Mesenchymal stem cell (in vitro differentiated cells and primary cell): ENCODE measurements at regions not wholly inside any gene's neighbourhood (a gene's known extent, or its start where the extent isn't known, plus 50 kb on each side); places are given as distances from the start of the nearest gene placed in this dataset.
"Not testable (repeated sequence)": the region's sequence is repeated elsewhere in the genome, so short reads cannot be mapped to it uniquely, and the experiment has no call there.

Experiments used
- DNase-seq: peaks from one replicate; pipeline ENCODE4 v3.0.0-alpha.2; 2013
- H2AFZ ChIP-seq: one replicate; pipeline ENCODE4 v1.6.1; 2013; ENCODE audit warnings: low read depth, mild to moderate bottlenecking, control low read depth, inconsistent platforms, low read length, moderate library complexity
- H2AK5ac ChIP-seq: 2 replicates; pipeline ENCODE4 v1.6.1; 2013; ENCODE audit warnings: low read length, moderate library complexity, mild to moderate bottlenecking, inconsistent platforms; ENCODE audit not compliant: severe bottlenecking
- H2BK120ac ChIP-seq: one replicate; pipeline ENCODE4 v1.6.1; 2013; ENCODE audit warnings: low read depth, mild to moderate bottlenecking, inconsistent platforms, low read length, moderate library complexity
- H2BK12ac ChIP-seq, 2 experiments: one replicate each; pipeline ENCODE4 v1.6.1; 2013; ENCODE audit warnings: inconsistent platforms in 2 of 2, low read length in 2 of 2, mild to moderate bottlenecking in 2 of 2, moderate library complexity in 2 of 2, control low read depth in 1 of 2
- H2BK15ac ChIP-seq: one replicate; pipeline ENCODE4 v1.6.1; 2013; ENCODE audit warnings: mild to moderate bottlenecking, low read depth, inconsistent platforms; ENCODE audit not compliant: poor library complexity, severe bottlenecking
- H2BK5ac ChIP-seq: 2 replicates; pipeline ENCODE4 v1.6.1; 2013; ENCODE audit warnings: low read depth, mild to moderate bottlenecking, low read length, control low read depth, inconsistent platforms; ENCODE audit not compliant: poor library complexity, severe bottlenecking
- H3K14ac ChIP-seq, 2 experiments: one replicate each; pipeline ENCODE4 v1.6.1; 2013; ENCODE audit warnings: inconsistent platforms in 2 of 2, low read length in 2 of 2, control low read depth in 1 of 2, mild to moderate bottlenecking in 1 of 2, moderate library complexity in 1 of 2
- H3K18ac ChIP-seq, 2 experiments: one replicate each; pipeline ENCODE4 v1.6.1; 2013; ENCODE audit warnings: inconsistent platforms in 2 of 2, low read length in 2 of 2, control low read depth in 1 of 2, low read depth in 1 of 2, mild to moderate bottlenecking in 1 of 2
- H3K23ac ChIP-seq, 2 experiments: one replicate each; pipeline ENCODE4 v1.6.1; 2013; ENCODE audit warnings: inconsistent platforms in 2 of 2, low read length in 2 of 2, mild to moderate bottlenecking in 2 of 2, moderate library complexity in 2 of 2, control low read depth in 1 of 2
- H3K27ac ChIP-seq: 2 replicates; pipeline ENCODE4 v1.5.1; 2013; ENCODE audit warnings: mild to moderate bottlenecking, moderate library complexity, low read length, control low read depth, inconsistent platforms; ENCODE audit not compliant: poor library complexity, severe bottlenecking
- H3K27me3 ChIP-seq, 2 experiments: 2 replicates each; pipeline versions ENCODE4 v1.6.1 to v1.7.0; 2013; ENCODE audit warnings: low read length in 2 of 2, mild to moderate bottlenecking in 2 of 2, moderate library complexity in 2 of 2, control low read depth in 1 of 2, inconsistent platforms in 1 of 2; ENCODE audit not compliant: control insufficient read depth in 1 of 2, insufficient read depth in 1 of 2
- H3K36me3 ChIP-seq, 2 experiments: 2 replicates each; pipeline versions ENCODE4 v1.6.1 to v1.7.0; 2013; ENCODE audit warnings: low read length in 2 of 2, control low read depth in 1 of 2, inconsistent platforms in 1 of 2, low read depth in 1 of 2, mild to moderate bottlenecking in 1 of 2; ENCODE audit not compliant: insufficient read depth in 2 of 2, control insufficient read depth in 1 of 2
- H3K4ac ChIP-seq, 2 experiments: one replicate each; pipeline ENCODE4 v1.6.1; 2013; ENCODE audit warnings: inconsistent platforms in 2 of 2, low read length in 2 of 2, mild to moderate bottlenecking in 2 of 2, moderate library complexity in 2 of 2, control low read depth in 1 of 2, low read depth in 1 of 2
- H3K4me1 ChIP-seq: 2 replicates; pipeline ENCODE4 v1.6.1; 2013; ENCODE audit warnings: low read depth, low read length, control low read depth; ENCODE audit not compliant: control insufficient read depth, insufficient read depth
- H3K4me2 ChIP-seq: 2 replicates; pipeline ENCODE4 v1.6.1; 2013; ENCODE audit warnings: low read length, mild to moderate bottlenecking, inconsistent platforms; ENCODE audit not compliant: poor library complexity, severe bottlenecking
- H3K4me3 ChIP-seq, 2 experiments: 2 replicates each; pipeline versions ENCODE4 v1.5.1 to v1.7.0; 2013; ENCODE audit warnings: low read length in 2 of 2, mild to moderate bottlenecking in 2 of 2, control low read depth in 1 of 2, low read depth in 1 of 2; ENCODE audit not compliant: insufficient read depth in 1 of 2
- H3K79me1 ChIP-seq: replicated peaks from 2 replicates; pipeline ENCODE4 v1.6.1; 2013; ENCODE audit warnings: mild to moderate bottlenecking, control low read depth, low read length, inconsistent platforms; ENCODE audit not compliant: poor library complexity, severe bottlenecking
- H3K9ac ChIP-seq: 2 replicates; pipeline ENCODE4 v1.7.0; 2013; ENCODE audit warnings: mild to moderate bottlenecking, low read length, moderate library complexity
- H3K9me3 ChIP-seq: 2 replicates; pipeline ENCODE4 v1.7.0; 2013; ENCODE audit warnings: mild to moderate bottlenecking, low read length; ENCODE audit not compliant: control insufficient read depth
- H4K8ac ChIP-seq: one replicate; pipeline ENCODE4 v1.6.1; 2013; ENCODE audit warnings: inconsistent platforms, mild to moderate bottlenecking, low read length, moderate library complexity
- H4K91ac ChIP-seq: one replicate; pipeline ENCODE4 v1.6.1; 2013; ENCODE audit warnings: mild to moderate bottlenecking, low read length, inconsistent platforms
- WGBS: methylation state at CpG from one replicate; pipeline ENCODE4 v1.1.7; 2013; ENCODE audit warnings: mixed read lengths; 5-methylcytosine and 5-hydroxymethylcytosine counted together

- not testable (repeated sequence) for H3K4ac ChIP-seq, H2BK12ac ChIP-seq, H4K8ac ChIP-seq, H3K9ac ChIP-seq, H3K23ac ChIP-seq, H4K91ac ChIP-seq, H3K14ac ChIP-seq, H3K4me1 ChIP-seq, H3K27me3 ChIP-seq, H3K79me1 ChIP-seq, H2AK5ac ChIP-seq, H3K36me3 ChIP-seq, H2BK5ac ChIP-seq, DNase-seq, H3K27ac ChIP-seq, H3K18ac ChIP-seq, H3K4me2 ChIP-seq, H2BK15ac ChIP-seq, H3K9me3 ChIP-seq, H3K4me3 ChIP-seq, H2AFZ ChIP-seq, H2BK120ac ChIP-seq
- 87% methylated on average over 11 of the region's 11 CpGs for WGBS
Measured at GRCh38 chr6:115121513-115121912, 778.7 kb upstream of the HS3ST5 start.

DNA sequence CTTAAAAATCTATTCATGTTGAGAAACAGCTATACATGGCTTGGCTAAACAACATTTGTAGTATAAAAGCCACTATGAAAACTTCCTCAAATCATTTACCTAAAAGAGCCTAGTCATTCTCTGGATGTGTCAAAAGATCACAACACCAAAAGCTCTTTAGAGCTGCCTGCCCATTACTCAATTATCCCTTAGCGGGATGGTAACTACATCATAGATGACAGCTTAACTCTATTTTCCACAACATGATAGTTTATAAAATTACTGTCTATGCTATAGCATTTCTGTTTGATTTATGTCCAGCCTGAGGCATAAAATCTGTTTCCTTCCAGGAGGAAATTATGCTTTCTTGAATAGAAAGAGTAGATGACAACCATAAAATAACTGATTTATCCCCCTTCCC, 777.6 kb upstream of the HS3ST5 start:
- no peak for DNase-seq
- H3K27ac ChIP-seq: no peak overlapping the region
- no peak overlapping the region for H2AFZ ChIP-seq
- no peaks in the 10 kb centered on the region for H3K36me3 ChIP-seq
- no peak overlapping the region for H2BK15ac ChIP-seq
- peaks cover 3% of the 10 kb centered on the region for H3K9me3 ChIP-seq
- no peak overlapping the region for H3K18ac ChIP-seq
- H2AK5ac ChIP-seq: no peak overlapping the region
- no peak overlapping the region for H2BK5ac ChIP-seq
- no peak overlapping the region for H4K91ac ChIP-seq
- H2BK120ac ChIP-seq: no peak overlapping the region
- no peak overlapping the region for H4K8ac ChIP-seq
- no peak overlapping the region for H3K4ac ChIP-seq
- no peak overlapping the region for H3K4me2 ChIP-seq
- H3K14ac ChIP-seq: no peak overlapping the region
- no peak overlapping the region for H3K4me3 ChIP-seq
- no peaks in the 10 kb centered on the region for H3K79me1 ChIP-seq
- H2BK12ac ChIP-seq: no peak overlapping the region
- no peaks in the 10 kb centered on the region for H3K4me1 ChIP-seq
- WGBS: no CpG with 5 or more reads among the region's 1 CpG
- no peak overlapping the region for H3K9ac ChIP-seq
- H3K23ac ChIP-seq: no peak overlapping the region
- H3K27me3 ChIP-seq: no peaks in the 10 kb centered on the region

GRCh38 chr6:115091461-115091860, 748.6 kb upstream of the HS3ST5 start:
- H2BK12ac ChIP-seq: no peak overlapping the region
- H3K14ac ChIP-seq: no peak overlapping the region
- no peak overlapping the region for H3K18ac ChIP-seq
- peak; percentile 29 for DNase-seq
- no peak overlapping the region for H2BK120ac ChIP-seq
- no peaks in the 10 kb centered on the region for H3K79me1 ChIP-seq
- no peak overlapping the region for H2AFZ ChIP-seq
- peak overlapping the region; percentile 8 for H3K27ac ChIP-seq
- H3K23ac ChIP-seq: no peak overlapping the region
- no peak overlapping the region for H2BK15ac ChIP-seq
- H4K8ac ChIP-seq: no peak overlapping the region
- H3K9ac ChIP-seq: no peak overlapping the region
- H3K4me1 ChIP-seq: no peaks in the 10 kb centered on the region
- H4K91ac ChIP-seq: no peak overlapping the region
- peaks cover 5% of the 10 kb centered on the region for H3K9me3 ChIP-seq
- H3K4me3 ChIP-seq: no peak overlapping the region
- WGBS: 50% methylated on average over 2 of the region's 2 CpGs
- H3K27me3 ChIP-seq: no peaks in the 10 kb centered on the region
- no peak overlapping the region for H3K4ac ChIP-seq
- H2BK5ac ChIP-seq: no peak overlapping the region
- no peaks in the 10 kb centered on the region for H3K36me3 ChIP-seq
- H3K4me2 ChIP-seq: no peak overlapping the region
- no peak overlapping the region for H2AK5ac ChIP-seq

DNA sequence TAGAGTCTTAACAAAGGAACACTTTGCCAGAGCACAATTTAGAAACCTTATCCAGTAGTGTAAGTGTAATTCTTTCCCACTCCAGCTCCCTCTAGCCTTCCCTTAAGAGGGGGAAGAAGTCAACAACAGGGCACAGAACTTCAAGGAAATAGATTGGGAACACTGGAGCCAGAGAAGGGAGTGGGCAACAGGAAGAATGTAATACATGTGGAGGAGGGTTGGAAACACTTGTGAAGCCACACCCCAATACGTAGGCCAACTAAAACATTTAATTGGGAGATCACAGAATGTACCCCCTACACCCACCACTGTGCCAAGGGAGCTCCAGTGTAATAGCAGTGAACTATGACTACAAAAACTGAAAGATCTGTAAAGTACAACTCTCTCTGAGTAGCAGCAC, 735.7 kb upstream of the HS3ST5 start:
- Histone ChIP-seq H3K4me3 (no peak overlapping the region), H4K8ac (no peak overlapping the region)

More for the DNA sequence above, 735.7 kb upstream of the HS3ST5 start:
- Histone ChIP-seq H3K36me3 (no peaks in the 10 kb centered on the region), H2BK12ac (no peak overlapping the region), H3K27me3 (no peaks in the 10 kb centered on the region), H2BK5ac (no peak overlapping the region), H2BK15ac (no peak overlapping the region), H3K9ac (no peak overlapping the region), H3K14ac (no peak overlapping the region), H3K79me1 (no peaks in the 10 kb centered on the region), H3K4me1 (no peaks in the 10 kb centered on the region), H3K4ac (no peak overlapping the region), H3K18ac (no peak overlapping the region), H2AFZ (no peak overlapping the region), H3K9me3 (peaks cover 6% of the 10 kb centered on the region), H2AK5ac (no peak overlapping the region), H3K23ac (no peak overlapping the region), H3K27ac (no peak overlapping the region), H4K91ac (no peak overlapping the region), H3K4me2 (no peak overlapping the region), H2BK120ac (no peak overlapping the region)
- WGBS: 71% methylated on average over 1 of the region's 1 CpG
- DNase-seq: no peak
